ENCODE measurements at regions not wholly inside any gene's neighbourhood (a gene's known extent, or its start where the extent isn't known, plus 50 kb on each side); places are given as distances from the start of the nearest gene placed in this dataset.
"Not testable (repeated sequence)": the region's sequence is repeated elsewhere in the genome, so short reads cannot be mapped to it uniquely, and the experiment has no call there.

DNA sequence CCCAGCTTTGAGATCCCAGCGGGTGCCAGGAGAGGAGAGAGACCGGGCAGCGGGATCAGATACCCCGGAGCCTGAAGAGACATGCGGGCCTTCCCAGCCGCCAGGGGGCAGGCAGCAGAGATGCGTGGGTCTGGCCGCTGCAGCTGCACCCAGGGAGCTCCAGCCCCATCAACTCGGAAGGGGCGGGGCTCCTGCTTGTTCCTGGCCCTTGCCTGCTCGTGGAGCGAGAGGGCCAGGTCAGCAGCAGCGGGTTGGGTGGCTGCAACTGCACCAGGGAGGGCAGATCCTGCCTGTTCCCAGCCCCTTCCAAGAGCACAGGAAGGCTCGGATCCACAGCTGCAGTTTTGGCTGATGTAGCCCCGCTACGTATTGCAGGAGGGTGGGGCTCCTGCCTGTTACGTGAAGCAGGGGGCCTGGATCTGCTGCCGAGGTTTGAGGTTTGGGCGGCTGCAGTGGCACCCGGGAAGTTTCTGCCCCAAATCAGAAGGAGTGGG is 532.8 kb downstream of the RFPL4B start:
- no peak for DNase-seq (ENCODE audit: low read depth)

DNA sequence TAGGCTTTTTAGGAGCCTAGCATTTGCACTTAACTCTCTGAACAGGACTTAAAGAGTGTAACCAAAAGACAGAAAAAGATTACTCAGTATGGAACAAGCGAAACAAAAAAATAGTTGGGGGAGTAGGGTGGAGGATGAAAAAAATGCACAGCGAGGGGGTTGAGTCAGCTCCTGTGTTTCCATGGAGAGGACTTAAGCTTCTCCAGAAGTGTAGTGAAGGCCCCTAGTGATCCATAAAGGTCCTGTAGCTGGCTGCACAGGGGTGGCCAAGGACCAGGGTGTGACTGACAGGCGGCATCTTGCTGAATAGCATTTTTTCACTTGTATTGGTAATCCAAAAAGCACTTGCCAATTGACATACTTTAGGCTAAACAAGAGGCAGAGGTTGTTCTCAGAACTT is 533.9 kb downstream of the RFPL4B start:
- DNase-seq (ENCODE audit: low read depth) = no peak

DNA sequence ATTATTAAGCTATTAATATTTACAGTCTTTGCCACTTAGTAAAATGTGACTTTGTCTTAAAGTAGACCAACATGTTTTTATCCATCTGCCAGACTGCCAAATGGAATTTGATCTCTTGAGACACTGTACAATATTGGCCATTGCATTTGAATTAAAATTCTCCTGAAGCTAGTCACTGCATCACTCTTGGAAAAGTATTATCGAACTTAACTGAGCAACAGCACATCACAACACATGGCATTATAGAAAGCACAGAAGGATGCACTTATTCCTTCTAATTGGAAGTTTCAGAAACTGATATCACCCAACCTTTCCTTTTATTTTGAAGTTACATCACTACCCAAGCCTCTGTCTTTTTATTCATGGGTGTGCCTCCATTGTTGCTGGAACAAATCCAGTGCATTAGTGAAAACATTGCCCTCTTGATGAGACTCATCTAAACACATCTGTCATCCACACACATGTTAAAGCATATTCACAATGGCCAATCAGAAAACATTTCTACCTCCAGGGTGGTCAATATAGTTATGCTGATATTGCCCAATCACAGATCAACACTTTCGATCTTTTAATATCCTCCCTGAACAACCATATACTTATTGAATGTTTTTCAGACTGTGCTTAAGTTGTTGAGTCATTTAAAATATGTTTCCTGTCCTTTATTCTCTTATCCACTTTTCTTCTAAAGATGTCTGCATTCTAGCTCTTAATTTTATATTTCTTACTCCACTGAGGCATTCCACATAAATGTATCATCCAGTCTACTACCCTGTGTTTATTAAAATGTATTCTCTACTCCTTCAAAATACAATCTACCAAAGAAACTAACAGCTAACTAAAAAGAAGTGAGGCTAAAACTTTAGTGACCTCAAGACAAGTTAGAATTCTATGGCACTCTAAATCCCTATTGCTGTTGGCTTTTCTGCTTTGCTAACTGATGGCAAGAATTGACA is 535.0 kb downstream of the RFPL4B start:
- peak; percentile 23 for DNase-seq (ENCODE audit: low read depth)

DNA sequence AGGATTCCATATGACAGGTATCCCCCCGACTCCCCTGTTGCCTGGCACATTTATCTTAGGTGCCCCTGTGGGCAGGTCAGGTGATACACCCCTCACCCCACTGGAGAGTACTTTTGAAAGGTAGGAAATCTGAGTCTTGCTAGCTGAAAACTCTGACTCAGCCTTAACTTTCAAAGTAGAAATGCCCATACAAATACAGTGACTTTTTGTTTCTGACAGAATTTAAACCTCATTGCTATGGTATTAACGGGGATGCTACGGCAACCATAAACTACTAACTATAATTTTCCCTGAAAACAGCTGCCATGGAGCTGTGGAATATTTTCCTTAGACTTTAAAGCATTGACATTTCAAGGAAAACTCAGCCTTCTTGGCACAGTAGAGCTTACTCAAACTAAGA is 536.0 kb downstream of the RFPL4B start:
- DNase-seq (ENCODE audit: low read depth) = no peak

DNA sequence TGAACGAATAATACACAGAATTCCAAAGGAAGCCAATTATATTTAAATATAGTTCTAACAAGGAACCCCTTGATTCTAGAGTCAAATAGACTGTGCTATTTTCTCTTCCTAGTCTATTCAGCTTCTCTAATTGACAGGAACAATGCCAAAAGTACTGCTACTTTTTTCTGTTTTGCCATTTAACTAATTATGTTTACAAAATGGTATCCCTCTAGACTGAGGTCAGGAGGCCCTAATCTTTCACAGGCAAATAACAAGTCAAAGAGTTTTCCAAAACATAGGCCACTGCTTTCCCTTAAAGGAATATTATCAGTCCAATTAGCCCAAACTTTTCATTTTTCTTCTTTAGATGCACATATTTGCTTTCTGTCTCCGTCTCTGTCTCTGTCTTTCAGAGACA is 539.3 kb downstream of the RFPL4B start:
- no peak for DNase-seq (ENCODE audit: low read depth)

DNA sequence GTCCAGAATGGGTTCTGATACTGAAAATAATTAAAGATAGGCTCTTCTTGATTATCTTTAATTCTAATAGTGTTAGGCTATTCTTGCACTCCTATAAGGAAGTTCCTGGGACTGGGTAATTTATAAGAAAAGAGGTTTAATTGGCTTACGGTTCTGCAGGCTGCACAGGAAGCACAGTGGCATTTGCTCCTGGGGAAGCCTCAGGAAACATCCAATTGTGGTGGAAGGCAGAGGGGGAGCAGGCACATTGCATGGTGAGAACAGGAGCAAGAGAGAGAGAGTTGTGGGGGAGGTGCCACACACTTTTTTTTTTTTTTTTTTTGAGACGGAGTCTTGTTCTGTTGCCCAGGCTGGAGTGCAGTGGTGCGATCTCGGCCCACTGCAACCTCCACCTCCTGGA is 540.3 kb downstream of the RFPL4B start:
- DNase-seq (ENCODE audit: low read depth) = not testable (repeated sequence)

DNA sequence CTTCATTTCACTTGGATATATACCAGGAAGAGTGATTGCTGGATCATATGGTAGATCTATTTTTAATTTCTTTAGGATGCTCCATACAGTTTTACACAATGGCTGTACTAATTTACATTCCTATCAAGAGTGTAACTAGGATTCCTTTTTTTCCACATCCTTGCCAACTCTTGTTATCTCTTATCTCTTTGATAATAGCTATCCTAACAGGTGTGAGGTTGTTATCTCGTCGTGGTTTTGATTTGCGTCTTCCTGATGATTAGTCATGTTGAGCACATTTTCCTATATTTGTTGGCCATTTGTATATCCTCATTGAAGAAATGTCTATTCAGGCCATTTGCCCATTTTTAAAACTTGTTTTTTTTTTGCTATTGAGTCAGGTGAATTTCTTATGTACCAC is 552.4 kb downstream of the RFPL4B start:
- DNase-seq (ENCODE audit: low read depth) = no peak

DNA sequence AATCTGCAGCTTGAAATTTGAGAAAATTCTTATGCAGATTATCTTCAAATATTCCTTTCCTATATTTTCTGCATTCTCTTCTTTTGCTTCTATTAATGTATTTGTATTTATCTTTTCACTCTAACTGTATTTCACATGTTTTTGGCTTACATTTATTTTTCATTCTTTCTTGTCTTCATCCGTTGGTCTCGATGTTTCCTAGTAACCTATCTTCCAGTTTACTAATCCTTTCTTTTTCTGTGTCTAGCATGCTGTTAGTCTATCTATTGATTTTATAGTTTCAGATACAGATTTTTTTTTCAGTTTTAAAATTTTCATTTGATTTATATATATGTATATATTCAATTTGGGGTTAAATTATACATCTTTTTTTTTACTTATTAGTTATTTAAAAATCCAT is 556.2 kb downstream of the RFPL4B start:
- no peak for DNase-seq (ENCODE audit: low read depth)

DNA sequence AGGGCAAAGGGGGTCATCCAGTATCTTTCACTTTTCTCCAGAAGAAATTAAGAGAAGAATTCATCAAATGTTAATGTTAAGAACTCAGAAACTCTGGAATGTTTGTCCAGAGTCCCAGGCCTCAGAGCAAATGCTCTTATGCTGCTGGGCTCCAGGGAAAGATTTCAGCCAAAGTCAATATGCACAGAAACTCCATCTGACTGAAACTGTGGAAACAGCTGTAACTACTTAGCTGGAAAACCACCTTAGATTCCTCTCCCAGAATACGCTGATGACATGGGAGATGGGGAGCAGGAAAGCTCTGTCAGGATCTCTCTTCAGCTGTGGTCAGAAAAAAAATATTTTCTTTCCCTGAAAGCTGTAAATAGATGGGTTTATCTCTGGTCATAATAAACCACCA is 559.6 kb downstream of the RFPL4B start:
- peak; percentile 70 for DNase-seq (ENCODE audit: low read depth)

DNA sequence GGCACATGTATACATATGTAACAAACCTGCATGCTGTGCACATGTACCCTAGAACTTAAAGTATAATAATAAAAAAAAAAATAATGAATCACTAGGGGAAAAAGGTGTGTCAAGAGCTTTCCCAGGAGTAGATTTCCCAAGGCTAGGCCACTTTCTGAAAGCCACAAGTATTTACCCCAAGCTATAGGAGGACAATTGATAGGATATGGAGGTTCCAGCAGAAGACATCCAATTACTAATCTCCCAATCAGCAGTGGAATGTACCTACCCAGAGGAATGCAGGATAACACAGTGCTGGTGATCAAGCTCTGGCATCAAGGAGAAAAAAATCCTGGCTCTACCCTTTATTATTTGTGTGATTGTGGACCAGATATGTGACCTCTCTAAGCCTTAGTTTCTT is 562.7 kb downstream of the RFPL4B start:
- DNase-seq (ENCODE audit: low read depth) = no peak

DNA sequence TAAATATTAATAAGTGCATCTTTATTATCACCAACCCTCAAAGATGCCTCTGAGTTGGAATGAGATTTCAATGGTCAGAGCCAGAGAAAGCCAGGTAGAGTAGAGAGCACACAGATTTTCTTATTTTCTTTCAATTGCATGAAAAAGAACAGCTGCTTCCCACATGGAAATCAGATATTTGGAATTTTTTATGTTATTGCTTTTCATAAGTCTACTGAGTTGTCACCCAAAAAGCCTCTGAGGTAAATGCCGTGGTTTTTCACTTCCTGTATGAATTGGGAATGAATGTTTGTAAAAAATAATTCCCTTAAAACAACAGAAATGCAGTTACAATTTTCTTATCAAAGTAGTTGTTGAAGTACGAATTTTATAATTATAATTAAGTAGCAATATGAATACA is 563.1 kb downstream of the RFPL4B start:
- peak; percentile 44 for DNase-seq (ENCODE audit: low read depth)

DNA sequence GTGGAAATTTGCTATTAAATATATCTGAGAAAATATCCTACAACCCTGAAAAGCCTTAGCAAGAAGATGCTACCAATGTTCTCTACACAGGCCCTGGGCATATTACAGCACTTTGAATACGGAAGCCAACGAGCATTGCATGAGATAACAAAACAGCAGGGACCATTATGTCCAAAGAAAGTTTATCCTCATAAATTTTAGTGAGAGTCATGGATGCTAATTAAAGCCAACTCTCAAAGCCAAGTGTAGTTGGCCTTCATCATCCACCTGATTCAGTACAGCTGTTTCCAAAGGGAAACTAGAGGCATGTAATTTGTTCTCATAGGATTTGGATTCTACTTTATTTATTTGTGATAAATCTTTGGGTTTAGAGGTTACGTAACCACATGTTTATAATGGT is 564.8 kb downstream of the RFPL4B start:
- peak; percentile 67 for DNase-seq (ENCODE audit: low read depth)

DNA sequence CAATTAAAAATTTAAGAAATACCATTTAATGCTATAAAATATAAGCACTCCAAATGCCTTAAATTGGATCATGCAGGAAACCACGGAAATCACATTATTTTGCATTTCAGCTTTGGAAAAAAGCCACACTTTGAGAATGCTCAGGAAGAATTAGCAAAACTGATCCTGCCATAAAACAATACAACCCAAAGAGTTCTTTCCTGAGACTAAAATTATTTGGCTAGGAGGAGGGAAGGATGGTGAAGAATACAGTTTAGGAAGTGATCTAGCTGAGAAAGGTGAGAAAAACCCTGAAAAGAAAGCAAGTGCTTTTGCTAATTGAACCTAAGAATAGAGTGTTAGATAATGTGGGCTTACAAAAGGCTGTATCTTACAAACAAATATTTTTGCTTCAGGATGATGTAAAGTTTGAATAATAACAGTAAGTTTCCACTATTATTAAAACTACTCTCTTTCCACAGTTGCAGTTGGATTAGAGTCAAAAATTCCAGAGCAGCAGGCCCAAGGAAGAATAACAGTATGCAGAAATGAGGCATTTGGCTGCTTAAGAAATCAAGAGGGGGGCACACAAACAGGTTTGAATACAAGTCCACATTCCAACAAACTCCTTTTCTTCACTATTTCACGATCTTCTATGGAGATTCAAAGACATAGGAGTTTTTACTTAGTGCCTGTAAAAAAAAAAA is 565.4 kb downstream of the RFPL4B start:
- DNase-seq (ENCODE audit: low read depth) = peak; percentile 31

DNA sequence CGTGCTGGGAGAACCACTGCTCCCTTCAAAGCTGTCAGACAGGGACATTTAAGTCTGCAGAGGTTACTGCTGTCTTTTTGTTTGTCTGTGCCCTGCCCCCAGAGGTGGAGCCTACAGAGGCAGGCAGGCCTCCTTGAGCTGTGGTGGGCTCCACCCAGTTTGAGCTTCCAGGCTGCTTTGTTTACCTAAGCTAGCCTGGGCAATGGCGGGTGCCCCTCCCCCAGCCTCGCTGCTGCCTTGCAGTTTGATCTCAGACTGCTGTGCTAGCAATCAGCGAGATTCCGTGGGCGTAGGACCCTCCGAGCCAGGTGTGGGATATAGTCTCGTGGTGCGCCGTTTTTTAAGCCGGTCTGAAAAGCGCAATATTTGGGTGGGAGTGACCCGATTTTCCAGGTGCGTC is 572.6 kb downstream of the RFPL4B start:
- DNase-seq (ENCODE audit: low read depth) = not testable (repeated sequence)

DNA sequence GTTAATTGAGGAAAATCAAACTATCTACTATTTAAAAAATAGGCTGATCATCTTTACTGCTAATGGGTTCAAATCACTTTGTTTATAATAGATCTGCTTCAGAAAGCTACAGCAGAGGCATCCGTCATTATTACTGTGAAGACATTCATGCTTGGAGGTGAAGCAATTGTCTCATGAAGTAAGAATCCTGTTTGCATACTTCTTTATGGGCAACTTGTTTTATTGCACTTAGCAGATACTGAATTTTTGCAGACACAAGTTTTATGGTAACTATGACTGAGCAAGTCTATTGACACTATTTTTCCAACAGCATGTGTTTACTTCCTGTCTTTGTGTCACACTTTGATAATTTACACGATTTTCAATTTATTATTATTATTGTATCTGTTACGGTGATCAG is 573.9 kb downstream of the RFPL4B start:
- DNase-seq (ENCODE audit: low read depth) = no peak

DNA sequence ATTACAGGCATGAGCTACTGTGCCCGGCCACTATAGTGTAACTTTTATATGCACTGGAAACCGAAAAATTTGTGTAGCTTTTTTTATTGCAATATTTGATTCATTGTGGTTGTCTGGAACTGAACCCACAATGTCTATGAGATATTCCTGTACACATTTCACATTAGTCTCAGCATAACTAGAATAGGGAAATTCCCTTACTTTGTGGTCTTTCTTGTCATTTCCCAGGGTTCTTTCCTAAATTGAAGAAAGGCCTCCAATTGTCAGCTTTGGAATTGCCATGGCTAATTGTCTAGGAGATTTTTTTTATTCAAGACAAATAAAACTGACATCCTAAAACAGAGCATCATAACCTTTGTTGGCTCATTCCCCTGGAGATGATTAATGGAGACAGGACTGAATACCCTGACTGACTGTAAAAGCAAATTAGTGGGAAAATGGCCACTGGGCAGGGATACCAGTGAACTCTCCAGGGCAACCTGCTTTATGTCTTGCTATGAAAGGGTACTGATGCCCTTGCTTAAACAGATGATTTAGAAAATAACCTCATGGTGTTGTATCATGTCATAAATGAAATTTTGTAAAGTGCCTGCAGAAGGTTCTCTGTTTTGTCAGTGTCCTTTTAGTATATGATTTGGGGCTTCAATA is 576.9 kb downstream of the RFPL4B start:
- no peak for DNase-seq (ENCODE audit: low read depth)

DNA sequence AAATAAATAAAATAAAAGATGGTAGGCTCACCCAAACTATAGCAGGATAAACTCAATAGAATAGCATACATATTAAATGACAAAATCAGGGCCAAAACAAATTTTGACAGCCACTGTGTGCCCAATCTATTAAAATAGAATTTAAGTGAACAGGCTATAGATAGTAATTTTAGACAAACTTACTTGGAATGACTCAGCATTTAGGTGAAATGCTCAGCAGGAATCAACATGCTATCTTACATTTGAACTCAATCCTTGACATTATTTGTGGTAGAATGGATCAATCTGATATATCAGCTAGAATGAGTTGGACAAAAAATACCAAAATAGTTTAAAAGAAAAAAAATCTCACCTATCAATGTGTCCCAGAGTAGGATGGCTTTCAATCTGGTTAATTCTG is 578.6 kb downstream of the RFPL4B start:
- no peak for DNase-seq (ENCODE audit: low read depth)

DNA sequence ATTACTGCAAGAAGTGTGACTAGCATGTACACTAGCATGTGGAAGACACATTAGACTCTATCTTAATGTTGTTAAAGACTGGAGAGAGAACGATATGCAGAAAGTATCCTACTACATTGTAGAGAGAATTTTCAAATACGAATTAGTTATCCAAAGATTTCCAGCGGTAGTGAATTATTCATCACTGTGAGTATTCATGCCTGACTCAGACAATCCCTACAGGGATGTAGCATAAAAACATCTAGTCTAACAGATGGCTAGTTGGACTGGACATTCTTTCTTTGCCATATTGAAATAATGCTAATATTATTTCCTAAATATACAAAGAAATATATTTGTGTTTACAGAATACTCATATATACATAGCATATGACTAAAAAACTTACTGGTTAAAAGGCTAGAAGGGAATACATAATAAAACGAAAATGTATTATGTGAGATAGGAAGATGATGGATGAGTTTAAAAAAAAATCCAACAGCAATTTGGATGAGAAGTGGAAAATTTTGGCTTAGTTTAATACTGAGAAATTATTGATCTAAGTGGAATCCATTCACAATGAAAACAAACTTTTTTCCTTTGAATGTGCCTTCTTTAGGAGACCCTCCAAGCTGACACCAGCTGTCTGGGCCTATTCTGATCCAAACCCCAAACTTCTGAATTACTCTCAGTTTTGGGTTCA is 580.7 kb downstream of the RFPL4B start:
- no peak for DNase-seq (ENCODE audit: low read depth)

DNA sequence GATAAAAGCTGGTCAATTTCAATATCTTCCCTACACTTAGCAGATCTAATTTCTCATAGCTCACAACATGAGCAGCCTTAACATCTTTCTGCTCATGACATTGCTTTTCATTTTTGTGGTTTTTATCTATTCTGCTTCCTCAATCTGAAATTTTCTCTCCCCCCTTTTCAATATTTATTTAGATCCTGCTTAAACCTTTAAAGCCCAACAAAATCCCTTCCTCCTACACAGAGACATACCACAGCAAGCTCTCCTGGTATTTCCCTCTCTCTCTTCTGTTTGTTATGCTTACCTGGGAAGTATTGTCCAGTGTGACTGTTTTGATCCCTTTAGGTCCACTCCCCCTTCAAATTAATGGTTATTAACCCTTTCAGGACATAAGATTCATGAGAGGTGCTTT is 582.5 kb downstream of the RFPL4B start:
- DNase-seq (ENCODE audit: low read depth) = no peak

DNA sequence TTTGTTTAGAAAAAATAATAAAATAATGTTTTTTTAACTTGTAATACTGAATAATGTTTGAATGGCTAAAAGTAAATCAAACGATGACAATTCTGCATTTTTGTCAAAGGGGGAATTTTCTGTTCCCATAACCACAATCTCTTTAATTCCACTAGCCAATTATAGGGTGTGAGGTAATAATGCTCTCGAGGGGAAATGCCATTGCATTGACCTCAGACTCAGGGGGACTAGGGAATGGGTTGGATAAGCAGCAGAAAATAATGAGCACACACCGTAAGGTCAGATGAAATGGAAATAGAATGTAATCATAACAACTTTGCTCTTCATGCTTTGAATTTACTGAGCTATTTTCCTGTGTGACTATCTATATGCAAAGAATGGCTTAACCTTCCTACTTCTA is 584.7 kb downstream of the RFPL4B start:
- DNase-seq (ENCODE audit: low read depth) = peak; percentile 58

DNA sequence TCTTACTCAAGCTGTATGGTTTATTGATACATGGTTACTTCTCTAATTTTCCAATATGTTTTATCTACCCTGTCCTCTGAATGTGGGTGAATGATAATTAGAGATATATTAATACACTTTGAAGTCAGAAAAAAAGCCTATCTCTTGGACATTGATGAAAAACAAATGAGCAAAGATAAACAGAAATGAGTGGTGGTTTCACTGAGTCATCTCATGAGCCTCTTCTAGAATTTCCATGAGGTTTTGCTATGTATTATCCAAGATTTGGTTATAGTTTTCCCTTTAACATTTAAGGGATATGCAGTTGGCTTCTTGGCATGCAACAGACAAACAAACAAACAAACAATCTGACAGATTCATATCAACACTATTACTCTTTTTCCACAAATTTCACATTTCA is 586.8 kb downstream of the RFPL4B start:
- DNase-seq (ENCODE audit: low read depth) = no peak

Data from GM04504 (cell line).